HepG2 (cell line): ENCODE measurements at regions not wholly inside any gene's neighbourhood (a gene's known extent, or its start where the extent isn't known, plus 50 kb on each side); places are given as distances from the start of the nearest gene placed in this dataset.

Experiments
- AGO2 ChIP-seq: fragments of 200-400 bp; formaldehyde crosslinking; optimal IDR thresholded peaks from 2 replicates; pipeline ENCODE3; 2017; ENCODE audit warnings: mild to moderate bottlenecking, low read depth, low read length, moderate library complexity
- IRX3 ChIP-seq: sonication (generic); formaldehyde crosslinking; IDR thresholded peaks from 2 replicates; pipeline ENCODE4 v1.8.1; 2023; ENCODE audit warnings: mild to moderate bottlenecking, low read depth, missing genetic modification reagents, borderline replicate concordance
- KDM5B ChIP-seq: sonication (generic); formaldehyde crosslinking; IDR thresholded peaks from 2 replicates; pipeline ENCODE4 v1.4.0; 2020; ENCODE audit warnings: missing genetic modification reagents, mild to moderate bottlenecking, borderline replicate concordance
- MYNN ChIP-seq: sonication (generic); formaldehyde crosslinking; IDR thresholded peaks from 2 replicates; pipeline ENCODE4 v1.4.0; 2020; ENCODE audit warnings: mild to moderate bottlenecking, low read depth, missing genetic modification reagents
- ONECUT2 ChIP-seq: sonication (generic); formaldehyde crosslinking; IDR thresholded peaks from 2 replicates; pipeline ENCODE4 v1.4.0; 2020; ENCODE audit warnings: missing genetic modification reagents
- PAWR ChIP-seq: sonication (generic); formaldehyde crosslinking; IDR thresholded peaks from 2 replicates; pipeline ENCODE4 v1.4.0; 2020; ENCODE audit warnings: missing genetic modification reagents, mild to moderate bottlenecking, borderline replicate concordance
- RARG ChIP-seq: sonication (generic); formaldehyde crosslinking; IDR thresholded peaks from 2 replicates; pipeline ENCODE4 v1.4.0; 2020; ENCODE audit warnings: low read depth, mild to moderate bottlenecking, missing genetic modification reagents
- REL ChIP-seq: sonication (generic); formaldehyde crosslinking; conservative IDR thresholded peaks from 2 replicates; pipeline ENCODE4 v1.8.0; 2022; ENCODE audit warnings: mild to moderate bottlenecking, missing genetic modification reagents, moderate library complexity
- SAFB2 ChIP-seq: sonication (generic); formaldehyde crosslinking; IDR thresholded peaks from 2 replicates; pipeline ENCODE4 v1.5.1; 2020; ENCODE audit warnings: missing genetic modification reagents, low read depth, mild to moderate bottlenecking, borderline replicate concordance
- SRSF9 ChIP-seq: fragments of 200-400 bp; formaldehyde crosslinking; IDR thresholded peaks from 2 replicates; pipeline ENCODE4 v1.6.1; 2018; ENCODE audit warnings: borderline replicate concordance, mild to moderate bottlenecking, low read depth, low read length; ENCODE audit not compliant: insufficient read depth, poor library complexity, severe bottlenecking
- SYNCRIP ChIP-seq: fragments of 200-400 bp; formaldehyde crosslinking; IDR thresholded peaks from 2 replicates; pipeline ENCODE4 v1.6.1; 2018; ENCODE audit warnings: mild to moderate bottlenecking, low read depth, low read length; ENCODE audit not compliant: insufficient read depth
- ZNF24 ChIP-seq: fragments of 450-650 bp; IDR thresholded peaks from 2 replicates; pipeline ENCODE4 v1.6.1; 2017; ENCODE audit warnings: antibody characterized with exemption, mild to moderate bottlenecking
- ZNF644 ChIP-seq: IDR thresholded peaks from 2 replicates; pipeline ENCODE4 v1.6.1; 2016; ENCODE audit warnings: low read depth
- ZNF781 ChIP-seq: sonication (generic); formaldehyde crosslinking; IDR thresholded peaks from 2 replicates; pipeline ENCODE4 v1.5.1; 2020; ENCODE audit warnings: borderline replicate concordance, mild to moderate bottlenecking, missing genetic modification reagents; ENCODE audit errors: not compliant biosample characterization
- TF ChIP-seq, protein P1 (sequence below): sonication (generic); formaldehyde crosslinking; IDR thresholded peaks from 2 replicates; pipeline ENCODE4 v1.5.1; 2020; ENCODE audit warnings: mild to moderate bottlenecking, missing genetic modification reagents, moderate library complexity
- TF ChIP-seq, protein P2 (sequence below): sonication (generic); formaldehyde crosslinking; IDR thresholded peaks from 2 replicates; pipeline ENCODE4 v1.8.0; 2022; ENCODE audit warnings: missing genetic modification reagents, low read depth, mild to moderate bottlenecking, borderline replicate concordance
- TF ChIP-seq, protein P3 (sequence below): sonication (generic); formaldehyde crosslinking; IDR thresholded peaks from 2 replicates; pipeline ENCODE4 v1.4.0; 2020; ENCODE audit warnings: mild to moderate bottlenecking, missing genetic modification reagents
- TF ChIP-seq, protein P4 (sequence below): IDR thresholded peaks from 2 replicates; pipeline ENCODE4 v1.6.1; 2016; ENCODE audit warnings: missing compliant biosample characterization, missing genetic modification reagents, borderline replicate concordance
- TF ChIP-seq, protein P5 (sequence below): sonication (generic); formaldehyde crosslinking; IDR thresholded peaks from 2 replicates; pipeline ENCODE4 v1.4.0; 2020; ENCODE audit warnings: missing genetic modification reagents

DNA sequence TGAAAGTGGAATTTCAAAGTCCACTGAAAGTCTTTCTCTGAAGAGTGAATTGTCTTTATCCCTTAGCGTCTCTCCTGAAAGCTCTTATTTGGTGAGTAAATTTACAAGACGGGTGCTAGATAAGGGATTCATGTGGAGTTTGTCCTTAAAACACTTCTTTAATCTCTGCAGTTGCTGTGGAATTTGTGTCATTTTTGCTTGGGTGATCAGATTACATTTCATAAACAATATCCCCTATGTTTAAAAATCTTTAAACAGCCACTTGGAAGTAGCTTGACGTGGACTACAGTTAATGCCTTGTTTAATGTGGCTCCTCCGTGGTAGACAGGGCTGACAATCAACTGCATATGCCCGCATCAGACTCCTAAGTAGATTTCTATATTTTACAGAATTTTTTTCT lies 175.4 kb upstream of the ZNF217 start (continued):
- TF ChIP-seq, protein P1, sequence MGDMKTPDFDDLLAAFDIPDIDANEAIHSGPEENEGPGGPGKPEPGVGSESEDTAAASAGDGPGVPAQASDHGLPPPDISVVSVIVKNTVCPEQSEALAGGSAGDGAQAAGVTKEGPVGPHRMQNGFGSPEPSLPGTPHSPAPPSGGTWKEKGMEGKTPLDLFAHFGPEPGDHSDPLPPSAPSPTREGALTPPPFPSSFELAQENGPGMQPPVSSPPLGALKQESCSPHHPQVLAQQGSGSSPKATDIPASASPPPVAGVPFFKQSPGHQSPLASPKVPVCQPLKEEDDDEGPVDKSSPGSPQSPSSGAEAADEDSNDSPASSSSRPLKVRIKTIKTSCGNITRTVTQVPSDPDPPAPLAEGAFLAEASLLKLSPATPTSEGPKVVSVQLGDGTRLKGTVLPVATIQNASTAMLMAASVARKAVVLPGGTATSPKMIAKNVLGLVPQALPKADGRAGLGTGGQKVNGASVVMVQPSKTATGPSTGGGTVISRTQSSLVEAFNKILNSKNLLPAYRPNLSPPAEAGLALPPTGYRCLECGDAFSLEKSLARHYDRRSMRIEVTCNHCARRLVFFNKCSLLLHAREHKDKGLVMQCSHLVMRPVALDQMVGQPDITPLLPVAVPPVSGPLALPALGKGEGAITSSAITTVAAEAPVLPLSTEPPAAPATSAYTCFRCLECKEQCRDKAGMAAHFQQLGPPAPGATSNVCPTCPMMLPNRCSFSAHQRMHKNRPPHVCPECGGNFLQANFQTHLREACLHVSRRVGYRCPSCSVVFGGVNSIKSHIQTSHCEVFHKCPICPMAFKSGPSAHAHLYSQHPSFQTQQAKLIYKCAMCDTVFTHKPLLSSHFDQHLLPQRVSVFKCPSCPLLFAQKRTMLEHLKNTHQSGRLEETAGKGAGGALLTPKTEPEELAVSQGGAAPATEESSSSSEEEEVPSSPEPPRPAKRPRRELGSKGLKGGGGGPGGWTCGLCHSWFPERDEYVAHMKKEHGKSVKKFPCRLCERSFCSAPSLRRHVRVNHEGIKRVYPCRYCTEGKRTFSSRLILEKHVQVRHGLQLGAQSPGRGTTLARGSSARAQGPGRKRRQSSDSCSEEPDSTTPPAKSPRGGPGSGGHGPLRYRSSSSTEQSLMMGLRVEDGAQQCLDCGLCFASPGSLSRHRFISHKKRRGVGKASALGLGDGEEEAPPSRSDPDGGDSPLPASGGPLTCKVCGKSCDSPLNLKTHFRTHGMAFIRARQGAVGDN (CRISPR knock-in tag): no peak
- no peak for TF ChIP-seq ZNF644 (CRISPR knock-in tag)
- TF ChIP-seq PAWR: no peak
- TF ChIP-seq ONECUT2 (CRISPR knock-in tag): peak; percentile 68; the same call in 1 of the 2 replicates
- TF ChIP-seq SRSF9: no peak
- no peak for TF ChIP-seq MYNN (CRISPR knock-in tag)
- TF ChIP-seq, protein P2, sequence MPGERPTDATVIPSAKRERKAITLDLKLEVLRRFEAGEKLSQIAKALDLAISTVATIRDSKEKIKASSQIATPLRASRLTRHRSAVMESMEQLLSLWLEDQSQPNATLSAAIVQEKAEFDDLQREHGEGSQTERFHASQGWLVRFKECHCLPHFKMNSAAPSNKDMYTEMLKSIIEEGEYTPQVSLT (CRISPR knock-in tag): no peak
- TF ChIP-seq ZNF24: no peak
- TF ChIP-seq KDM5B (CRISPR knock-in tag): no peak
- TF ChIP-seq SYNCRIP: no peak
- TF ChIP-seq, protein P3, sequence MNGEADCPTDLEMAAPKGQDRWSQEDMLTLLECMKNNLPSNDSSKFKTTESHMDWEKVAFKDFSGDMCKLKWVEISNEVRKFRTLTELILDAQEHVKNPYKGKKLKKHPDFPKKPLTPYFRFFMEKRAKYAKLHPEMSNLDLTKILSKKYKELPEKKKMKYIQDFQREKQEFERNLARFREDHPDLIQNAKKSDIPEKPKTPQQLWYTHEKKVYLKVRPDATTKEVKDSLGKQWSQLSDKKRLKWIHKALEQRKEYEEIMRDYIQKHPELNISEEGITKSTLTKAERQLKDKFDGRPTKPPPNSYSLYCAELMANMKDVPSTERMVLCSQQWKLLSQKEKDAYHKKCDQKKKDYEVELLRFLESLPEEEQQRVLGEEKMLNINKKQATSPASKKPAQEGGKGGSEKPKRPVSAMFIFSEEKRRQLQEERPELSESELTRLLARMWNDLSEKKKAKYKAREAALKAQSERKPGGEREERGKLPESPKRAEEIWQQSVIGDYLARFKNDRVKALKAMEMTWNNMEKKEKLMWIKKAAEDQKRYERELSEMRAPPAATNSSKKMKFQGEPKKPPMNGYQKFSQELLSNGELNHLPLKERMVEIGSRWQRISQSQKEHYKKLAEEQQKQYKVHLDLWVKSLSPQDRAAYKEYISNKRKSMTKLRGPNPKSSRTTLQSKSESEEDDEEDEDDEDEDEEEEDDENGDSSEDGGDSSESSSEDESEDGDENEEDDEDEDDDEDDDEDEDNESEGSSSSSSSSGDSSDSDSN (CRISPR knock-in tag): no peak
- TF ChIP-seq RARG: no peak
- no peak for TF ChIP-seq IRX3 (CRISPR knock-in tag)
- no peak for TF ChIP-seq ZNF781 (CRISPR knock-in tag)
- no peak for TF ChIP-seq REL (CRISPR knock-in tag)
- TF ChIP-seq SAFB2: no peak
- TF ChIP-seq AGO2: no peak
- TF ChIP-seq, protein P4, sequence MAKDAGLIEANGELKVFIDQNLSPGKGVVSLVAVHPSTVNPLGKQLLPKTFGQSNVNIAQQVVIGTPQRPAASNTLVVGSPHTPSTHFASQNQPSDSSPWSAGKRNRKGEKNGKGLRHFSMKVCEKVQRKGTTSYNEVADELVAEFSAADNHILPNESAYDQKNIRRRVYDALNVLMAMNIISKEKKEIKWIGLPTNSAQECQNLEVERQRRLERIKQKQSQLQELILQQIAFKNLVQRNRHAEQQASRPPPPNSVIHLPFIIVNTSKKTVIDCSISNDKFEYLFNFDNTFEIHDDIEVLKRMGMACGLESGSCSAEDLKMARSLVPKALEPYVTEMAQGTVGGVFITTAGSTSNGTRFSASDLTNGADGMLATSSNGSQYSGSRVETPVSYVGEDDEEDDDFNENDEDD (CRISPR knock-in tag): no peak
- TF ChIP-seq, protein P5, sequence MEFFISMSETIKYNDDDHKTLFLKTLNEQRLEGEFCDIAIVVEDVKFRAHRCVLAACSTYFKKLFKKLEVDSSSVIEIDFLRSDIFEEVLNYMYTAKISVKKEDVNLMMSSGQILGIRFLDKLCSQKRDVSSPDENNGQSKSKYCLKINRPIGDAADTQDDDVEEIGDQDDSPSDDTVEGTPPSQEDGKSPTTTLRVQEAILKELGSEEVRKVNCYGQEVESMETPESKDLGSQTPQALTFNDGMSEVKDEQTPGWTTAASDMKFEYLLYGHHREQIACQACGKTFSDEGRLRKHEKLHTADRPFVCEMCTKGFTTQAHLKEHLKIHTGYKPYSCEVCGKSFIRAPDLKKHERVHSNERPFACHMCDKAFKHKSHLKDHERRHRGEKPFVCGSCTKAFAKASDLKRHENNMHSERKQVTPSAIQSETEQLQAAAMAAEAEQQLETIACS (CRISPR knock-in tag): no peak
